A549 (cell line): ENCODE measurements at regions not wholly inside any gene's neighbourhood (a gene's known extent, or its start where the extent isn't known, plus 50 kb on each side); places are given as distances from the start of the nearest gene placed in this dataset.
"Not testable (repeated sequence)": the region's sequence is repeated elsewhere in the genome, so short reads cannot be mapped to it uniquely, and the experiment has no call there.

Experiments
- CHD4 ChIP-seq: fragments of 200-600 bp; sonication (generic); IDR thresholded peaks from 2 replicates; pipeline ENCODE4 v1.6.1; 2016; ENCODE audit warnings: antibody characterized with exemption, mild to moderate bottlenecking, borderline replicate concordance
- EHF ChIP-seq: fragments of 250-450 bp; sonication (Bioruptor Pico); IDR thresholded peaks from 2 replicates; pipeline ENCODE4 v1.5.0; 2020; ENCODE audit warnings: mild to moderate bottlenecking
- HES2 ChIP-seq: fragments of >200 bp; sonication (Bioruptor Twin); formaldehyde crosslinking; IDR thresholded peaks from 2 replicates; pipeline ENCODE4 v1.6.1; 2016
- HOXA7 ChIP-seq: fragments of 250-450 bp; sonication (Bioruptor Pico); IDR thresholded peaks from 2 replicates; pipeline ENCODE4 v1.5.0; 2020; ENCODE audit warnings: mild to moderate bottlenecking, moderate library complexity
- KDM1A ChIP-seq: fragments of 200-600 bp; sonication (generic); IDR thresholded peaks from 2 replicates; pipeline ENCODE4 v1.6.1; 2016; ENCODE audit warnings: low read depth, mild to moderate bottlenecking
- MAFK ChIP-seq: fragments of 450-650 bp; IDR thresholded peaks from 2 replicates; pipeline ENCODE4 v1.6.1; 2014; ENCODE audit not compliant: partially characterized antibody
- NFE2L2 ChIP-seq: fragments of 150-350 bp; conservative IDR thresholded peaks from 2 replicates; pipeline ENCODE4 v1.6.1; 2014; ENCODE audit warnings: low read length
- NPAS2 ChIP-seq: fragments of 250-450 bp; sonication (Bioruptor Pico); IDR thresholded peaks from 2 replicates; pipeline ENCODE4 v1.8.0; 2022; ENCODE audit warnings: mild to moderate bottlenecking, moderate library complexity, borderline replicate concordance
- TF ChIP-seq, protein P1 (sequence below): fragments of >200 bp; sonication (Bioruptor Twin); formaldehyde crosslinking; IDR thresholded peaks from 3 replicates; pipeline ENCODE4 v1.5.1; 2016
- TF ChIP-seq, protein P2 (sequence below): fragments of >200 bp; sonication (Bioruptor Twin); formaldehyde crosslinking; IDR thresholded peaks from 3 replicates; pipeline ENCODE4 v1.6.1; 2016
- TF ChIP-seq, protein P3 (sequence below): fragments of 200-600 bp; sonication (generic); IDR thresholded peaks from 2 replicates; pipeline ENCODE4 v1.6.1; 2016; ENCODE audit warnings: antibody characterized with exemption, mild to moderate bottlenecking, moderate library complexity

GRCh38 chr2:128604581-128604980, 285.9 kb upstream of the HS6ST1 start:
- TF ChIP-seq, protein P1, sequence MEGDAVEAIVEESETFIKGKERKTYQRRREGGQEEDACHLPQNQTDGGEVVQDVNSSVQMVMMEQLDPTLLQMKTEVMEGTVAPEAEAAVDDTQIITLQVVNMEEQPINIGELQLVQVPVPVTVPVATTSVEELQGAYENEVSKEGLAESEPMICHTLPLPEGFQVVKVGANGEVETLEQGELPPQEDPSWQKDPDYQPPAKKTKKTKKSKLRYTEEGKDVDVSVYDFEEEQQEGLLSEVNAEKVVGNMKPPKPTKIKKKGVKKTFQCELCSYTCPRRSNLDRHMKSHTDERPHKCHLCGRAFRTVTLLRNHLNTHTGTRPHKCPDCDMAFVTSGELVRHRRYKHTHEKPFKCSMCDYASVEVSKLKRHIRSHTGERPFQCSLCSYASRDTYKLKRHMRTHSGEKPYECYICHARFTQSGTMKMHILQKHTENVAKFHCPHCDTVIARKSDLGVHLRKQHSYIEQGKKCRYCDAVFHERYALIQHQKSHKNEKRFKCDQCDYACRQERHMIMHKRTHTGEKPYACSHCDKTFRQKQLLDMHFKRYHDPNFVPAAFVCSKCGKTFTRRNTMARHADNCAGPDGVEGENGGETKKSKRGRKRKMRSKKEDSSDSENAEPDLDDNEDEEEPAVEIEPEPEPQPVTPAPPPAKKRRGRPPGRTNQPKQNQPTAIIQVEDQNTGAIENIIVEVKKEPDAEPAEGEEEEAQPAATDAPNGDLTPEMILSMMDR, result not testable (repeated sequence)
- TF ChIP-seq NPAS2 (CRISPR knock-in tag); MAFK; HES2; KDM1A; NFE2L2; EHF (CRISPR knock-in tag); CHD4; HOXA7 (CRISPR knock-in tag): not testable (repeated sequence)
- TF ChIP-seq, protein P2, sequence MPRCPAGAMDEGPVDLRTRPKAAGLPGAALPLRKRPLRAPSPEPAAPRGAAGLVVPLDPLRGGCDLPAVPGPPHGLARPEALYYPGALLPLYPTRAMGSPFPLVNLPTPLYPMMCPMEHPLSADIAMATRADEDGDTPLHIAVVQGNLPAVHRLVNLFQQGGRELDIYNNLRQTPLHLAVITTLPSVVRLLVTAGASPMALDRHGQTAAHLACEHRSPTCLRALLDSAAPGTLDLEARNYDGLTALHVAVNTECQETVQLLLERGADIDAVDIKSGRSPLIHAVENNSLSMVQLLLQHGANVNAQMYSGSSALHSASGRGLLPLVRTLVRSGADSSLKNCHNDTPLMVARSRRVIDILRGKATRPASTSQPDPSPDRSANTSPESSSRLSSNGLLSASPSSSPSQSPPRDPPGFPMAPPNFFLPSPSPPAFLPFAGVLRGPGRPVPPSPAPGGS, result not testable (repeated sequence)
- TF ChIP-seq, protein P3, sequence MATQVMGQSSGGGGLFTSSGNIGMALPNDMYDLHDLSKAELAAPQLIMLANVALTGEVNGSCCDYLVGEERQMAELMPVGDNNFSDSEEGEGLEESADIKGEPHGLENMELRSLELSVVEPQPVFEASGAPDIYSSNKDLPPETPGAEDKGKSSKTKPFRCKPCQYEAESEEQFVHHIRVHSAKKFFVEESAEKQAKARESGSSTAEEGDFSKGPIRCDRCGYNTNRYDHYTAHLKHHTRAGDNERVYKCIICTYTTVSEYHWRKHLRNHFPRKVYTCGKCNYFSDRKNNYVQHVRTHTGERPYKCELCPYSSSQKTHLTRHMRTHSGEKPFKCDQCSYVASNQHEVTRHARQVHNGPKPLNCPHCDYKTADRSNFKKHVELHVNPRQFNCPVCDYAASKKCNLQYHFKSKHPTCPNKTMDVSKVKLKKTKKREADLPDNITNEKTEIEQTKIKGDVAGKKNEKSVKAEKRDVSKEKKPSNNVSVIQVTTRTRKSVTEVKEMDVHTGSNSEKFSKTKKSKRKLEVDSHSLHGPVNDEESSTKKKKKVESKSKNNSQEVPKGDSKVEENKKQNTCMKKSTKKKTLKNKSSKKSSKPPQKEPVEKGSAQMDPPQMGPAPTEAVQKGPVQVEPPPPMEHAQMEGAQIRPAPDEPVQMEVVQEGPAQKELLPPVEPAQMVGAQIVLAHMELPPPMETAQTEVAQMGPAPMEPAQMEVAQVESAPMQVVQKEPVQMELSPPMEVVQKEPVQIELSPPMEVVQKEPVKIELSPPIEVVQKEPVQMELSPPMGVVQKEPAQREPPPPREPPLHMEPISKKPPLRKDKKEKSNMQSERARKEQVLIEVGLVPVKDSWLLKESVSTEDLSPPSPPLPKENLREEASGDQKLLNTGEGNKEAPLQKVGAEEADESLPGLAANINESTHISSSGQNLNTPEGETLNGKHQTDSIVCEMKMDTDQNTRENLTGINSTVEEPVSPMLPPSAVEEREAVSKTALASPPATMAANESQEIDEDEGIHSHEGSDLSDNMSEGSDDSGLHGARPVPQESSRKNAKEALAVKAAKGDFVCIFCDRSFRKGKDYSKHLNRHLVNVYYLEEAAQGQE, result not testable (repeated sequence)
